GM12891 (cell line): ENCODE measurements at regions not wholly inside any gene's neighbourhood (a gene's known extent, or its start where the extent isn't known, plus 50 kb on each side); places are given as distances from the start of the nearest gene placed in this dataset.

Experiments used
- POLR2A ChIP-seq: IDR thresholded peaks from 2 replicates; pipeline ENCODE4 v1.6.1; 2011; ENCODE audit warnings: low read depth, low read length, control low read depth
- POLR2AphosphoS5 ChIP-seq: IDR thresholded peaks from 2 replicates; pipeline ENCODE4 v1.6.1; 2011; ENCODE audit warnings: low read depth, low read length, control low read depth
- SPI1 ChIP-seq: IDR thresholded peaks from 2 replicates; pipeline ENCODE4 v1.6.1; 2011; ENCODE audit warnings: low read depth, low read length, control low read depth
- TAF1 ChIP-seq: IDR thresholded peaks from 2 replicates; pipeline ENCODE4 v1.6.1; 2011; ENCODE audit warnings: low read depth, low read length, control low read depth

DNA sequence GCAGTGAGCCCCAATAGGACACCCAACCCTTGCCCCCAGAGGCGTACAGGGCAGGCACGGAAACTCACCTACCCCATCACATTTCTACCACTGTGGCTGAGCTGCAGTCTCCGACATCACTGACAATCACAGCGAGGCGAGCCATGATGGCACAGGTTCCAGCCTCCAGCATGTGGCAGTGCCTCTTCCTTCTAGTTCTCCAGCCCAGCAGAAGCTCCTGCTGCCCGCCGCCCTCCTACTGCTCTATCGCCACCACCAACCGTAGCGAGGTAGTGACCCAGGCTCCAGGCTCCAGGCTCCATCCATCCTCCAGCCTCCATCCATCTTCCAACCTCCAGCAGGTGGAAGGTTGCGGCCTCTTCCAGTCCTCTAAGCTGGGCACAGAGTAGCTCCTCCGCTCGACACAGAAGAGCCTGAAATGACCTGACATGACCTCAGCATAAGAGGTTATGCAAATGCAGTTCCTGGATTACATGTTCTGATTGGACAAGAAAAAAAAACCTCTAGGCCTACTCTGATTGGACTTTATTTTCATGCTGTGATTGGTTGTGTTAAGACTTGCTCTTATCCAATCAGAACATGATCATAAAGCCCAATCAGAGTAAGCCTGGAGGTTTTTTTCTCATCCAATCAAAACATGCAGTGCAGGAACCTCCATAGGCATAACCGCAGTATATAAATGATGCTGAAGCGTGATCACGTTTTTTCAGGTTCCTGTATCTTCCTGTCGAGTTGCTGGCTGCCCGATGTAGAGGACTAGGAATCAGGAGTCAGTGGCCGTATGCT lies 438.9 kb upstream of the ZNF337 start:
- TF ChIP-seq POLR2A (no peak), POLR2AphosphoS5 (no peak), SPI1 (no peak), TAF1 (no peak)
